GM18907 (cell line): ENCODE measurements at regions not wholly inside any gene's neighbourhood (a gene's known extent, or its start where the extent isn't known, plus 50 kb on each side); places are given as distances from the start of the nearest gene placed in this dataset.
"Not testable (repeated sequence)": the region's sequence is repeated elsewhere in the genome, so short reads cannot be mapped to it uniquely, and the experiment has no call there.

Source experiments
- ATAC-seq: cut with Tn5 transposase; IDR thresholded peaks from one replicate; pipeline ENCODE4 v1.9.1; 2021; ENCODE audit warnings: mild to moderate bottlenecking, moderate library complexity; ENCODE audit not compliant: unreplicated experiment

GRCh38 chr7:46134385-46134784 lies 213.3 kb upstream of the IGFBP3 start:
- no peak for ATAC-seq

- no peak for ATAC-seq
These were observed 212.7 kb upstream of the IGFBP3 start for GRCh38 chr7:46133751-46134150.

DNA sequence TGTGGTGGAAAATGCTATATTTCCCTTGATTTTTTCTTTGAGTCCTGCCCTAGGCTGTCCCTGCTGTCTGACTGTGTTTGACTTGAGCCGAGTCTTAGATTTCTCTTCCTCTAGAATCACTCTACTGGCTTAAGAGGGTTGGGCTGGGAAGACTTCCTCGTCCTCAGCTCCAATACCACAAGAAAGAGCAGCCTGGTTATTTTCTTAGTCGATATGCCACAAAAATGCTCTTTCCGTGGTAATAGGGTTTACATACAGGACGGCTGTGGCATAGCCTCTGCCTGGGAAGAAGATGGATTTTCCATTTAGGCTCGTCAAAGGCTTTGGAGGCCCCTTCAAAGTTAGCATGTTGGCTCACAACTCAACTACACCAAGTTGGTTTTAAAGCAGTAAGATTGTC lies 212.0 kb upstream of the IGFBP3 start:
- ATAC-seq = no peak

DNA sequence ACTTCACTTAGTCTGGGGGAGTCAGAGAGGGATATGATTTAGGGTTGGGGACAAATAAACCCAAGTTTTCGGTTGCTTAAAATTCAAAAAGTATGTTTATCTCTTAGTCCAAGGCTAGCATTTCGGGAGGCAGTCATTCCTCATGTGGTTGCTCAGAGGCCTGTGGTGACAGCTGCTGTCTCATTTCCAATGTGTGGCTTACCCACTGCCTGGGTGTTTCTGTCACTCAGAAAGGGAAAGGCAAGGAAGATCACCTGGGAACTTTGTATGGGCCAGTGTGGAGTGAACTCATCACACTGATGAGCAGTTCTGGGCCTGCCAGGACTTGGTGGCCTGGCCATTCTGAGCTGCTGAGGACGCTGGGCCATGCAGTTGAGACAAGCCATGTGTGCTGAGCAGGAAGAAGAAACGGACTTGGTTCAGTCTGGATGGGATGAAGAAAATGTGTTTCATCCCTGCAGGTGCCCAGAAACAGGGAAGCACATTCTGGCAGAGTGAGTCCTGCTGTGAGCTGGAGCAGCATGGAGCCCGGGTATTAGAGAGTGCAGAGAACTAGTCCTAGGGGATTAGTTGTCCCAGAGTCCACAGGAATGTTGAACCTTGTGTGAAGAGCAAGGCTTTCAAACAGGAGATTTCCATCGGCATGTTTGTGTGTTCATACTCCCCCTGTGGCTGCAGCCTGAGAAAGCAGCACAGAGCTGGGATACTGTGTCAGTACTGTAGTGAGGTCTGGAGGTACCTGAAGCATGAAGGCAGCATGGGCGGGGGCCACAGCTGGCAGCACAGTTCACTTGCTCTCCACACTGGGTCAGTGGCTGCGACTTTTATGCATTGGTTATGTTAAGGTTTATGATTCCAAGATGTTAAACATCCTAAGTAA lies 211.1 kb upstream of the IGFBP3 start:
- ATAC-seq = no peak

GRCh38 chr7:46129831-46130230 lies 208.8 kb upstream of the IGFBP3 start:
- ATAC-seq = no peak

- no peak for ATAC-seq
These were observed 206.7 kb upstream of the IGFBP3 start for GRCh38 chr7:46127814-46128213.

GRCh38 chr7:46126675-46127300 lies 205.7 kb upstream of the IGFBP3 start:
- no peak for ATAC-seq

GRCh38 chr7:46123756-46124343 lies 202.8 kb upstream of the IGFBP3 start:
- no peak for ATAC-seq

DNA sequence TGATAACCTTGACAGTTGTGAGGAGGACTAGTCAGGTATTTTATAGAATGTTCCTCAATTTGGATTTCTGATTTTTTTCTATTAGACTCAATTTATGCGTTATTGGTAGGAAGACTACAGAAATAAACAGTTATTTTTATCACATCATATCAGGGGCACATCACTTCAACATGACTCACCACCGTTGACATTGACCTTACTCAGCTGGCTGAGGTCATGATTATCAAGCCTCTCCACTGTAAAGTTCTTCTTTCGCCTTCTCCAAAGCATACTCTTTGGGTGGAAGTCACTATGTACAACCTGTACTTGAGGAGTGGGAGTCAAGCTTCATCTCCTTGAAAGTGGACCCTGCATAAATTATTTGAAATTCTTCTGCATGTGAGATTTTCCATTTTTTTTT lies 194.3 kb upstream of the IGFBP3 start:
- ATAC-seq = no peak

- ATAC-seq = no peak
These were observed 188.4 kb upstream of the IGFBP3 start for GRCh38 chr7:46109437-46109836.

- ATAC-seq = no peak
These were observed 187.2 kb upstream of the IGFBP3 start for GRCh38 chr7:46108272-46108671.

DNA sequence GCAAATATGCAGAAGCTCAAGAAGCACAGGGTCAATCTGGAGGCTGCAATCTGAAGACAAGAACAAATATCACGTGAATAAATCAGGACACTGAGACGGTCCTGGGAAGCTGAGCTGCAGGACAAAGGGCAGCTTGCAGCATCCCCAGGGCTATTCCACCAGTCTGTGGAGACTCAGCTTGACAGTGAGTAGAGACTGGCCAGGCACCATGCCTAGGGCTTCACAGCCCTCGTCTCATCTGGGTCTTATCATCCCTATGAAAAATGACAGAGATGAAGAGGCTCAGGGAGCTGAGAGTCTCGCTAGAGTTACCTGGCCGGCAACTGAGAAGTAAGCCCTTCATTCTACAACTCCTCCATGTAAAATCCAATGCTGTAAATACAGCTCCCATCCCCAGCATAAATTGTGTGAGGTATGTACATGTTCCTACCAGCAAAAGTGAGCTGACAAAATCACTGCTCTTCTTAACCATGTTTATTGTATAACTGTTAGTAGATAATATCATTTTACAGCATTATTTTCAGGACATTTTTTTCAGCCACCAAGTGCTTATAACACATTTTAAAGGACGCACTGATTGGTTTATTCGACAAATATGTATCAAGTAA lies 186.6 kb upstream of the IGFBP3 start:
- no peak for ATAC-seq

GRCh38 chr7:46100521-46100920 lies 179.4 kb upstream of the IGFBP3 start:
- ATAC-seq = no peak

- ATAC-seq = no peak
These were observed 178.0 kb upstream of the IGFBP3 start for GRCh38 chr7:46099076-46099475.

DNA sequence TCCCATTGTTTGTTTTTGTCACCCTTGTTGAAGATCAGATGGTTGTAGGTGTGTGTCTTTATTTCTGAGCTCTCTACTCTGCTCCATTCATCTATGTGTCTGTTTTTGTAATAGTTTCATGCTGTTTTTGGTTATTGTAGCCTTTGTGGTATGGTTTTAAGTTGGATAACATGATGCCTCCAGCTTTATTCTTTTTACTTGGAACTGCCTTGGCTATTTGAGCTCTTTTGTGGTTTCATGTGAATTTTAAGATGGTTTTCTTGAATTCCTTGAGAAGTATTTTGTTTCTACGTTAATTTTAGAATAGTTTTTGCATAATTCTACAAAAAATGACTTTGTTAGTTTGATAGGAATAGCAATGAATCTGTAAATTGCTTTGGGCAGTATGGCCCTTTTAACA lies 170.0 kb upstream of the IGFBP3 start:
- ATAC-seq = no peak

- no peak for ATAC-seq
These were observed 168.2 kb upstream of the IGFBP3 start for GRCh38 chr7:46089281-46089680.

DNA sequence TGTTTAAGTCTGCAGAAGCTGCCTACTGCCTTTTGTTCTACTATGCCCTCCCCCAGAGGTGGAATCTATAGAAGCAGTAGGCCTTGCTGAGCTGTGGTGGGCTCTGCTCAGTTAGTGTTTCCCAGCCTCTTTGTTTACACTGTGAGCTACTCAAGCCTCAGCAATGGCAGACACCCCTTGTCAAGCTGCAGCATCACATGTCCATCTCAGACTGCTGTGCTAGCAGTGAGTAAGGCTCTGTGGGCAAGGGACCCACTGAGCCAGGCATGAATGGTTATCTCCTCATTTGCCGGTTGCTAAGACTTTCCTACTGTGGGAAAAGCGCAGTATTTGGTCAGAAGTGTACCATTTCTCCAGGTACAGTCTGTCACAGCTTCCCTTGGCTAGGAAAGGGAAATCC lies 167.4 kb upstream of the IGFBP3 start:
- not testable (repeated sequence) for ATAC-seq

- no peak for ATAC-seq
These were observed 159.6 kb upstream of the IGFBP3 start for GRCh38 chr7:46080595-46081159.

GRCh38 chr7:46079421-46079820 lies 158.3 kb upstream of the IGFBP3 start:
- ATAC-seq = no peak

DNA sequence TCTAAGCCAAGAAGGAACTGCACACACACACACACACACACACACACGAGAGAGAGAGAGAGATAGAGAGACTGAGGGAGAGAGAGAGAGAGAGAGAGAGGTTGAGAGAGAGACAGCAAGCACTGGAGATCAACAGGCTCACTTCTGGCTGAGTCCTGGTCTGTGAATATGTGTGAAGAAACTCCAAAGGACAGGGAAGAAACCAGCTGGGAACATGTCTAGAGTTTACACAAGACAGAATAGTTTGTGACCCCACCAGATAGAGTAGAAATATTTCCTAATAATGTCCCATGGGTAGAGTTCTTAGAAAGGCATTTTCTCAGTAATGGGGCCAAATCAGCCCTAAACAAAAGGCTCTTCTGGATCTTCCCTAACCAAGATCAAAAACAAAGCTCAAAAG lies 155.5 kb upstream of the IGFBP3 start:
- ATAC-seq = no peak

DNA sequence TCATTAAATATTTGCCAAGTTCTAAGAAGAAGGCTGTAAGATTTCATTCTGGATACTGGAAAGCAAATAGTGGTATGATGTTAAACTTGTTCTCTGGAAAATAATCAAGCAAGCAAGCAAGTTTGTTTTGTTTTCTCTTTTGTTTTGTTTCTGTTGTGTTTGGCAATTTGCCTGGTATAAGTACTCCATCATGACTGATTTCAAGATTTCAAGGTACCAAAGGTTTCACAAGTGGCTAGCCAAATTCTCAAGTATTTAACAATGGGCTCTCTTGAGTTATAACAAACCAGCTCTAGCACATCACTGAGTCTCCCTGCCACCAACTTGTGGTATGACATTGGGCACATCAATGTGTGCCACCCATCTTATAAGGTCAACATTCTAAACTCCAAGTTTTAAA lies 151.7 kb upstream of the IGFBP3 start:
- ATAC-seq = no peak
